Left ventricle myocardium inferior (tissue), 1 donor: ENCODE measurements at regions not wholly inside any gene's neighbourhood (a gene's known extent, or its start where the extent isn't known, plus 50 kb on each side); places are given as distances from the start of the nearest gene placed in this dataset.
"Not testable (repeated sequence)": the region's sequence is repeated elsewhere in the genome, so short reads cannot be mapped to it uniquely, and the experiment has no call there.

Experiments used
- DNase-seq: peaks from one replicate; pipeline ENCODE4 v3.0.0-alpha.2; 2020
- H3K27ac ChIP-seq: fragments of 200-600 bp; replicated peaks from 2 replicates; pipeline ENCODE4 v1.8.0; 2021
- H3K27me3 ChIP-seq: fragments of 200-600 bp; 2 replicates; pipeline ENCODE4 v1.8.0; 2021; ENCODE audit warnings: low read depth
- H3K36me3 ChIP-seq: fragments of 200-600 bp; 2 replicates; pipeline ENCODE4 v1.8.0; 2021
- H3K4me1 ChIP-seq: fragments of 200-600 bp; 2 replicates; pipeline ENCODE4 v1.8.0; 2021
- H3K4me3 ChIP-seq: fragments of 200-600 bp; 2 replicates; pipeline ENCODE4 v1.8.0; 2021; ENCODE audit warnings: mild to moderate bottlenecking, moderate library complexity
- H3K9me3 ChIP-seq: fragments of 200-600 bp; replicated peaks from 2 replicates; pipeline ENCODE4 v1.8.0; 2021
- CTCF ChIP-seq: fragments of 200-600 bp; IDR thresholded peaks from 2 replicates; pipeline ENCODE4 v1.8.0; 2021; ENCODE audit warnings: antibody characterized with exemption, mild to moderate bottlenecking, borderline replicate concordance
- intact Hi-C: fragments of 100-400 bp; cut with micrococcal nuclease; formaldehyde crosslinking; loops from one replicate; pipeline ENCODE4 v1.11.0; 2022
- donor health status: DM: no; HTN: yes; CAD: no; lungs with severe emphysema.

GRCh38 chr10:77740396-77740795 is 102.8 kb upstream of the KCNMA1 start:
- DNase-seq, H3K4me1 ChIP-seq, H3K36me3 ChIP-seq, H3K4me3 ChIP-seq, intact Hi-C loops, H3K27ac ChIP-seq, H3K27me3 ChIP-seq: not testable (repeated sequence)
- peaks cover 20% of the 10 kb centered on the region for H3K9me3 ChIP-seq

- DNase-seq = no peak
- Histone ChIP-seq H3K36me3 (no peaks in the 10 kb centered on the region), H3K9me3 (peaks cover 20% of the 10 kb centered on the region), H3K27ac (no peak overlapping the region), H3K4me3 (no peak overlapping the region), H3K27me3 (peaks cover 7% of the 10 kb centered on the region), H3K4me1 (no peaks in the 10 kb centered on the region)
- intact Hi-C loops = no loop called here
- TF ChIP-seq CTCF = no peak
These were observed 101.0 kb upstream of the KCNMA1 start for GRCh38 chr10:77738496-77739158.

- Histone ChIP-seq H3K4me3 (no peak overlapping the region), H3K9me3 (peaks cover 20% of the 10 kb centered on the region), H3K4me1 (no peaks in the 10 kb centered on the region), H3K27ac (no peak overlapping the region), H3K27me3 (peaks cover 7% of the 10 kb centered on the region), H3K36me3 (no peaks in the 10 kb centered on the region)
- intact Hi-C loops = no loop called here
- DNase-seq = no peak
- no peak for TF ChIP-seq CTCF
These were observed 100.0 kb upstream of the KCNMA1 start for GRCh38 chr10:77737608-77738007.

- H3K27me3 ChIP-seq, H3K36me3 ChIP-seq, DNase-seq, H3K4me3 ChIP-seq, H3K27ac ChIP-seq, H3K4me1 ChIP-seq, intact Hi-C loops: not testable (repeated sequence)
- H3K9me3 ChIP-seq = peaks cover 12% of the 10 kb centered on the region
These were observed 97.5 kb upstream of the KCNMA1 start for GRCh38 chr10:77735136-77735535.

GRCh38 chr10:77732213-77733003 is 94.8 kb upstream of the KCNMA1 start:
- Histone ChIP-seq H3K36me3 (no peaks in the 10 kb centered on the region), H3K27me3 (peaks cover 7% of the 10 kb centered on the region), H3K4me1 (no peaks in the 10 kb centered on the region), H3K4me3 (no peak overlapping the region), H3K9me3 (peaks cover 4% of the 10 kb centered on the region), H3K27ac (no peak overlapping the region)
- no peak for DNase-seq
- intact Hi-C loops = no loop called here
- TF ChIP-seq CTCF = no peak

- intact Hi-C loops = no loop called here
- peaks cover 12% of the 10 kb centered on the region for H3K9me3 ChIP-seq
- no peak for TF ChIP-seq CTCF
These were observed 89.9 kb upstream of the KCNMA1 start for GRCh38 chr10:77727481-77727880.

More at GRCh38 chr10:77727481-77727880, 89.9 kb upstream of the KCNMA1 start:
- Histone ChIP-seq H3K36me3 (no peaks in the 10 kb centered on the region), H3K27me3 (no peaks in the 10 kb centered on the region), H3K27ac (no peak overlapping the region), H3K4me3 (no peak overlapping the region), H3K4me1 (no peaks in the 10 kb centered on the region)
- DNase-seq = no peak
